ENCODE measurements at regions not wholly inside any gene's neighbourhood (a gene's known extent, or its start where the extent isn't known, plus 50 kb on each side); places are given as distances from the start of the nearest gene placed in this dataset.

DNA sequence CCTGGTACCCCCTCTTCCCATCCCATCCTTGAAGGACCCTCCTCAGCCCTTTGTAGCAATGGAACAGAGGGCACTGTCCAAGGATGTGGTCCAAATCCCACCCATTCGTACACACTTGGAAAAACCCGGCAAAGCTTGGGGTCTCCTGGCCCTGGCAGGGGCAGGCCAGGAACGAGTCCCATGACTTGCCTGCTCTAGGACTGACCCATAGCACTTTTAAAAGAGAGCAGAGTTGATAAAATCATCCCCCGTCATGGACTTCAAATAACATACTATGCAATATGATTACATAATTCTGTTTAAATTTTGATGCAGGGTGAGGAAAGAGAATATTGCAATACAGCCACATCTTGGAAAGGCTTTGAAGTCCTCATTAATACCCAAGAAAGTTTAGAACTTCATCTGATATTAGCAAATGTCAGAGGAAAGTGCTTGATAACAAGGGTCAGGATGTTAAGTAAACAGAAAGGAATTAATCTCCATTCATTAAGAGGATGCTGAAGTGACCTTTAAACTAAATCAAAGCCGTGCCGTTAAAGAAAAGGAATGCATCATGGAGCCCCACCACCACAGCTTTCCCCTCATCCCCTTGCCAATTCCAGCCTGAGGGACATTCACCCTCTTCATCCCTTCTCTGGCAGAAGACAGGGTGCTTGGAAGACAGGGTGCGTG is 60.7 kb upstream of the NXT1 start:
- no peak overlapping the region for H3K9ac ChIP-seq (ENCODE audit: low read length)
- no peaks in the 10 kb centered on the region for H3K27me3 ChIP-seq (ENCODE audit: control insufficient read depth, insufficient read depth, low read length)
- H3K4me1 ChIP-seq (ENCODE audit: control insufficient read depth, low read depth, low read length): no peaks in the 10 kb centered on the region
- no peak overlapping the region for H3K27ac ChIP-seq (ENCODE audit: low read length)
- no peak overlapping the region for H3K4me3 ChIP-seq (ENCODE audit: low read length)
- H3K36me3 ChIP-seq (ENCODE audit: control insufficient read depth, low read depth, low read length): no peaks in the 10 kb centered on the region
- no peaks in the 10 kb centered on the region for H3K9me3 ChIP-seq (ENCODE audit: control insufficient read depth, low read depth, low read length)

GRCh38 chr20:23289249-23289648 is 61.3 kb upstream of the NXT1 start:
- no peaks in the 10 kb centered on the region for H3K36me3 ChIP-seq (ENCODE audit: control insufficient read depth, low read depth, low read length)
- H3K4me1 ChIP-seq (ENCODE audit: control insufficient read depth, low read depth, low read length): no peaks in the 10 kb centered on the region
- H3K27me3 ChIP-seq (ENCODE audit: control insufficient read depth, insufficient read depth, low read length): no peaks in the 10 kb centered on the region

GRCh38 chr20:23287354-23288190 is 63.0 kb upstream of the NXT1 start:
- H3K4me1 ChIP-seq (ENCODE audit: control insufficient read depth, low read depth, low read length): no peaks in the 10 kb centered on the region
- H3K4me3 ChIP-seq (ENCODE audit: low read length): no peak overlapping the region
- H3K27ac ChIP-seq (ENCODE audit: low read length): no peak overlapping the region
- H3K36me3 ChIP-seq (ENCODE audit: control insufficient read depth, low read depth, low read length): no peaks in the 10 kb centered on the region
- no peaks in the 10 kb centered on the region for H3K9me3 ChIP-seq (ENCODE audit: control insufficient read depth, low read depth, low read length)
- no peaks in the 10 kb centered on the region for H3K27me3 ChIP-seq (ENCODE audit: control insufficient read depth, insufficient read depth, low read length)
- no peak overlapping the region for H3K9ac ChIP-seq (ENCODE audit: low read length)

More at GRCh38 chr20:23289249-23289648, 61.3 kb upstream of the NXT1 start:
- Histone ChIP-seq H3K27ac (ENCODE audit: low read length) (no peak overlapping the region), H3K9me3 (ENCODE audit: control insufficient read depth, low read depth, low read length) (no peaks in the 10 kb centered on the region), H3K4me3 (ENCODE audit: low read length) (no peak overlapping the region), H3K9ac (ENCODE audit: low read length) (no peak overlapping the region)

DNA sequence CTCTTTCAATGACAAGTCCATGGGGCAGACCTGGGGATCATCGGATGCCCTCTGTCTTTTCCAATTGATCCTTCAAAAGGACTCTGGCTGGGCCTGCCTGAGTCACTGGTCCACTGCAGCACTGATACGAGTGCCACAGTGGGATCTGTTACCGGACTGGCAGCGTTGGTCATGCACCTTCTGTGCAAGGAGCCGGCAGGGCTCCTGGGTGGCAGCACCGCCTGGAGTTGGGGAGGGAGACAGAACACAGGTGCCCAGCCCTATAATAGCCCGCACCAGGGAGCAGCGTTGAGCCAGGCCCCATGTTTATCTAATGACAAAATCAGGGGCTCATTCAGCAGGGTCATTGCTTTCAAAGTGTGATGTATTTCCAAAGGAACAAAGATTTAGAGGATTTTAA is 64.2 kb upstream of the NXT1 start:
- Histone ChIP-seq H3K9ac (ENCODE audit: low read length) (no peak overlapping the region), H3K4me3 (ENCODE audit: low read length) (no peak overlapping the region), H3K4me1 (ENCODE audit: control insufficient read depth, low read depth, low read length) (peaks cover 5% of the 10 kb centered on the region), H3K36me3 (ENCODE audit: control insufficient read depth, low read depth, low read length) (no peaks in the 10 kb centered on the region), H3K9me3 (ENCODE audit: control insufficient read depth, low read depth, low read length) (no peaks in the 10 kb centered on the region), H3K27ac (ENCODE audit: low read length) (no peak overlapping the region), H3K27me3 (ENCODE audit: control insufficient read depth, insufficient read depth, low read length) (no peaks in the 10 kb centered on the region)

DNA sequence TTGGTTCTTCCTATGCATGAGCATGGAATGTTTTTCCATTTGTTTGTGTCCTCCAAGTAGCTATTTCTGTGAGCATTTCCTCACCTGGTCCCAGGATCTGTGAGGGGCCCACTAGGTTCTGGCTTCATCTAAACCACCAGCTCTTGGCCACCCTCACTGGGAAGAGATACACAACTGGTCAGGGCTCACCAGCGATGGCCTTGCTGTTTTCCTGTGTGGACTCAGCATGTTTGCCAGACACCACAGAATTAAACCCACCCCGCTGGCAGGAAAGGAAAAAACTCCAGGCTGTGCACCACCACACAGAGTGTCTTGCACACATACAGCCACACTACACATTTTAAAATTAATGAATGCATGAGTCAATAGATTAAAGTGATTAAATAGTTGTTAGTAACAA is 65.1 kb upstream of the NXT1 start:
- H3K36me3 ChIP-seq (ENCODE audit: control insufficient read depth, low read depth, low read length): no peaks in the 10 kb centered on the region
- H3K27me3 ChIP-seq (ENCODE audit: control insufficient read depth, insufficient read depth, low read length): no peaks in the 10 kb centered on the region
- H3K4me1 ChIP-seq (ENCODE audit: control insufficient read depth, low read depth, low read length): peaks cover 5% of the 10 kb centered on the region
- no peak overlapping the region for H3K9ac ChIP-seq (ENCODE audit: low read length)
- no peak overlapping the region for H3K4me3 ChIP-seq (ENCODE audit: low read length)
- H3K27ac ChIP-seq (ENCODE audit: low read length): no peak overlapping the region
- H3K9me3 ChIP-seq (ENCODE audit: control insufficient read depth, low read depth, low read length): no peaks in the 10 kb centered on the region

GRCh38 chr20:23284009-23284408 is 66.6 kb upstream of the NXT1 start:
- Histone ChIP-seq H3K9ac (ENCODE audit: low read length) (no peak overlapping the region), H3K27me3 (ENCODE audit: control insufficient read depth, insufficient read depth, low read length) (no peaks in the 10 kb centered on the region), H3K36me3 (ENCODE audit: control insufficient read depth, low read depth, low read length) (no peaks in the 10 kb centered on the region), H3K27ac (ENCODE audit: low read length) (no peak overlapping the region), H3K4me3 (ENCODE audit: low read length) (no peak overlapping the region), H3K9me3 (ENCODE audit: control insufficient read depth, low read depth, low read length) (no peaks in the 10 kb centered on the region), H3K4me1 (ENCODE audit: control insufficient read depth, low read depth, low read length) (peaks cover 5% of the 10 kb centered on the region)

- Histone ChIP-seq H3K27ac (ENCODE audit: low read length) (no peak overlapping the region), H3K4me3 (ENCODE audit: low read length) (no peak overlapping the region), H3K27me3 (ENCODE audit: control insufficient read depth, insufficient read depth, low read length) (no peaks in the 10 kb centered on the region), H3K4me1 (ENCODE audit: control insufficient read depth, low read depth, low read length) (peaks cover 5% of the 10 kb centered on the region), H3K9me3 (ENCODE audit: control insufficient read depth, low read depth, low read length) (no peaks in the 10 kb centered on the region), H3K9ac (ENCODE audit: low read length) (no peak overlapping the region), H3K36me3 (ENCODE audit: control insufficient read depth, low read depth, low read length) (no peaks in the 10 kb centered on the region)
Observed at GRCh38 chr20:23283096-23283850, 67.3 kb upstream of the NXT1 start.

DNA sequence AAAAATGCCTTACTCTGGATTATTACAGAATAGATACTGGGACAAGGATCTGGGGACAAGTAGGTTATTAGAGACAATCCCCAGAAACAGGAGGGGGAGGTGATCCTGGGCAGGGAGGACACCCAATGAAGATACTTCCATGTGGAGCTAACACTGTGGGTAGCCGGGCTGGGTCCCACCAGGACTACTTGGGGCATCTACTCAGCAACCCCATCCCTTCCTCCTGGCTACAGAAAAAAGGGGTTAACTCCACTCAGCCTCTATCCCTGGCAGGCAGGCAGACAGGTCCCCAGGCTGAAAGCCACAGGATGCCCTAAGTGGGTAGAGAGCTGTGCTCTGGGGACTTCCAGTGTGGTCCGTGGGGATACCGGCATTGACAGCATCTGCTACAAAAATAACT is 68.0 kb upstream of the NXT1 start:
- peaks cover 5% of the 10 kb centered on the region for H3K4me1 ChIP-seq (ENCODE audit: control insufficient read depth, low read depth, low read length)
- H3K4me3 ChIP-seq (ENCODE audit: low read length): no peak overlapping the region
- no peaks in the 10 kb centered on the region for H3K9me3 ChIP-seq (ENCODE audit: control insufficient read depth, low read depth, low read length)

GRCh38 chr20:23282111-23282510 is 68.5 kb upstream of the NXT1 start:
- no peak overlapping the region for H3K27ac ChIP-seq (ENCODE audit: low read length)
- peaks cover 5% of the 10 kb centered on the region for H3K4me1 ChIP-seq (ENCODE audit: control insufficient read depth, low read depth, low read length)
- H3K4me3 ChIP-seq (ENCODE audit: low read length): no peak overlapping the region
- no peaks in the 10 kb centered on the region for H3K27me3 ChIP-seq (ENCODE audit: control insufficient read depth, insufficient read depth, low read length)
- no peaks in the 10 kb centered on the region for H3K36me3 ChIP-seq (ENCODE audit: control insufficient read depth, low read depth, low read length)
- H3K9ac ChIP-seq (ENCODE audit: low read length): no peak overlapping the region
- H3K9me3 ChIP-seq (ENCODE audit: control insufficient read depth, low read depth, low read length): no peaks in the 10 kb centered on the region

More for the DNA sequence above, 68.0 kb upstream of the NXT1 start:
- no peak overlapping the region for H3K9ac ChIP-seq (ENCODE audit: low read length)
- H3K36me3 ChIP-seq (ENCODE audit: control insufficient read depth, low read depth, low read length): no peaks in the 10 kb centered on the region
- H3K27ac ChIP-seq (ENCODE audit: low read length): no peak overlapping the region
- no peaks in the 10 kb centered on the region for H3K27me3 ChIP-seq (ENCODE audit: control insufficient read depth, insufficient read depth, low read length)

DNA sequence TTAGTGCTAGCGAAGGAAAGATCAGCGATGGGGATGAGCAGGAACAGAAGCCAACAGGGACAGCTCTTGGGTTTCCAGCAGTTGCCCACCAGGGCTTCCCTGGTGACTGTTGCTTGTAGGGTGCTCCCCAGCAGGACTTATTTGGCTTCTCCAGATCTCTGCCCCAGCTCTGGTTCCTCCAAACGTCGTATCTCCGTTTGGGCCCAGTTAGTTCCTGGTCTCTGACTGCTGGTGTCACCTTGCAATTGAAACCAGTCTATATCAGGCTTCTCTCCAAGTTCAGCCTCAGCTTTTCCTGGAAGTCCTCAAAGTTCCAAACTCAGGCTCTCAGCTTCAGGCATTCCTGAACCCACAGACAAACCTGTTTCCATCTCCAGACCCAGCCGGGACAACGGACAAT is 70.8 kb upstream of the NXT1 start:
- no peaks in the 10 kb centered on the region for H3K27me3 ChIP-seq (ENCODE audit: control insufficient read depth, insufficient read depth, low read length)
- H3K9me3 ChIP-seq (ENCODE audit: control insufficient read depth, low read depth, low read length): no peaks in the 10 kb centered on the region
- no peak overlapping the region for H3K4me3 ChIP-seq (ENCODE audit: low read length)
- peaks cover 5% of the 10 kb centered on the region for H3K4me1 ChIP-seq (ENCODE audit: control insufficient read depth, low read depth, low read length)
- H3K27ac ChIP-seq (ENCODE audit: low read length): no peak overlapping the region
- H3K9ac ChIP-seq (ENCODE audit: low read length): no peak overlapping the region
- no peaks in the 10 kb centered on the region for H3K36me3 ChIP-seq (ENCODE audit: control insufficient read depth, low read depth, low read length)

DNA sequence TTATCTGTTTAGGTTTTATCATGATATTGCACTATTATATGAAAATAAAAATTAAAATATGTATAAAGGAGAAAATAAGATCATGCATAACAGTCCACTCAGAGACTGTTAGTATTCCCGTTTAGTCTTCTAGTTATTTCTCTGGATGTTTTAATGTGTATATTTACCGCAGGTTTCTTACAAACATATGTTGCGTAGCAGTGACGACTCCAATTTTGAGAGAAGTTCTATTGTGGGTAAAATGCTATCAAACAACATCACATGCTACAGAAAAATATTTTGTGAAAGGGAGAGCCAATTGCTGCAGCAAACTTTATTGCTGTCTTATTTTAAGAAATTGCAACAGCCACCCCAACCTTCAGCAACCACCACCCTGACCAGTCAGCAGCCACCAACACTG is 72.4 kb upstream of the NXT1 start:
- H3K4me3 ChIP-seq (ENCODE audit: low read length): no peak overlapping the region
- H3K9me3 ChIP-seq (ENCODE audit: control insufficient read depth, low read depth, low read length): no peaks in the 10 kb centered on the region
- H3K27me3 ChIP-seq (ENCODE audit: control insufficient read depth, insufficient read depth, low read length): no peaks in the 10 kb centered on the region
- H3K9ac ChIP-seq (ENCODE audit: low read length): no peak overlapping the region
- H3K27ac ChIP-seq (ENCODE audit: low read length): no peak overlapping the region
- H3K4me1 ChIP-seq (ENCODE audit: control insufficient read depth, low read depth, low read length): peaks cover 5% of the 10 kb centered on the region
- no peaks in the 10 kb centered on the region for H3K36me3 ChIP-seq (ENCODE audit: control insufficient read depth, low read depth, low read length)

Data from iPS-18a (cell line).